Upper lobe of left lung (tissue), 6 donors: ENCODE measurements at regions not wholly inside any gene's neighbourhood (a gene's known extent, or its start where the extent isn't known, plus 50 kb on each side); places are given as distances from the start of the nearest gene placed in this dataset.

Source experiments
- ATAC-seq, 2 donors: fragments of 200-7000 bp; cut with Tn5 transposase; one replicate each; pipeline ENCODE4 v1.9.1; 2022; ENCODE audit warnings: mild to moderate bottlenecking in 2 of 2, moderate library complexity in 2 of 2; ENCODE audit not compliant: low FRiP score in 2 of 2
- DNase-seq, 2 donors: peaks; one replicate each; pipeline ENCODE4 v3.0.0-alpha.2; 2019 to 2020
- H3K27ac ChIP-seq, 4 donors: fragments of 200-600 bp; sonication (generic); one replicate each; pipeline ENCODE4 v1.5.1; 2016 to 2019
- H3K27me3 ChIP-seq, 4 donors: fragments of 200-600 bp; sonication (generic); one replicate each; pipeline ENCODE4 v1.5.1; 2017 to 2019
- H3K36me3 ChIP-seq, 4 donors: fragments of 200-600 bp; sonication (generic); one replicate each; pipeline ENCODE4 v1.5.1; 2016 to 2019
- H3K4me1 ChIP-seq, 4 donors: fragments of 200-600 bp; sonication (generic); one replicate each; pipeline ENCODE4 v1.5.1; 2018 to 2019
- H3K4me3 ChIP-seq, 4 donors: fragments of 200-600 bp; sonication (generic); one replicate each; pipeline ENCODE4 v1.5.1; 2017 to 2019; ENCODE audit warnings: mild to moderate bottlenecking in 2 of 4, moderate library complexity in 1 of 4
- H3K9me3 ChIP-seq, 4 donors: fragments of 200-600 bp; sonication (generic); one replicate each; pipeline ENCODE4 v1.5.1; 2018 to 2019
- EP300 ChIP-seq, 4 donors: sonication (generic); formaldehyde crosslinking; IDR thresholded peaks; one replicate each; pipeline ENCODE4 v1.5.1; 2017; ENCODE audit warnings: antibody characterized with exemption in 4 of 4, control low read depth in 2 of 4
- POLR2A ChIP-seq, 4 donors: fragments of 450-650 bp; IDR thresholded peaks; one replicate each; pipeline ENCODE4 v1.5.1; 2016 to 2017; ENCODE audit warnings: antibody characterized with exemption in 4 of 4, mild to moderate bottlenecking in 2 of 4
- POLR2AphosphoS5 ChIP-seq, 2 donors: sonication (generic); formaldehyde crosslinking; IDR thresholded peaks; one replicate each; pipeline ENCODE4 v1.5.1; 2017; ENCODE audit warnings: antibody characterized with exemption in 2 of 2
- WGBS, 2 donors: methylation state at CpG; one replicate each; pipeline ENCODE4 v1.1.5; 2017 to 2018; 5-methylcytosine and 5-hydroxymethylcytosine counted together
- TF ChIP-seq, protein P1 (sequence below), 6 experiments: fragments of 450-650 bp in 4 of 6; fragments of 200-600 bp in 2 of 6; sonication (generic) in 2 of 6; IDR thresholded peaks; one replicate each; pipeline ENCODE4 v1.5.1; 2016 to 2019; ENCODE audit warnings: antibody characterized with exemption in 6 of 6
- donor health status: DM: no; HTN: no; CAD: no; lungs with moderate emphysema.
- donor health status: DM: no; HTN: yes; CAD: no; lungs with severe emphysema.

DNA sequence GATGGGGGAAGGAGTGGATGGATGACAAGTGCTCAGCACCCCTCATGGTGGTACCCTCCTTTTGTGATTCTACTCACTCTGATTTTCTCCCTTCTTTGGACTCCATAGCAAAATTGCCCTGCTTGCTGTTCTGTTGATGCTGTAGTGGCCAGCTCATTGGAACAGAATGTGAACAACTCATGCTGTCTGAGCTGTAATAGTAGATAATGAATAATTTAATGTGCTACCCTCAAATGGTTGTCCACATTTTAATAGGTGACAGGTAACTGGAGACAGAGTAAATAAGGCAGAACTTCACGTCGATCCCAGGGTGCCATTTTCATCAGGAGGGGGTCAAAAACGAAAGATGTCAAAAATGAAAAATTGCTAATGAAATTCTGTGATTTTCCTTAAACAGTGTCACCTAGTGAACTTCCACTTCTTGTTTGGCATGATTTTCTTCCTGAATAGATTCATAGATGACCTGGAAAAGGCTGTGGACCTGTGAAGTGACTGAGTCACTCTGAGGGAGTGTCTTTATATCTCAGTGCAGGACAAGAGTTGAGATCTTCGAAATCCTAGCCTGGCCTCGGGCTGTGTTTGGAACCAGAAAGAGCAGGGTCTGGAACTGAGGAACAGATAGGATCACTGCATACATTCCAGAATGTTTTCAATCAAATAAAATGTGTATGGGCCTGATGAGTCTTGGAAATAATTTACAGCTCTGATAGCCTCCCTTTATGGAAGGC is 270.2 kb downstream of the PSAT1 start:
- DNase-seq (no peak), ATAC-seq (no peak)
- 87 to 90% methylated on average over 5 of the region's 5 CpGs for WGBS, 2 donors
- no peak overlapping the region for H3K27ac ChIP-seq
- H3K36me3 ChIP-seq, result no peaks in the 10 kb centered on the region
- no peak for TF ChIP-seq POLR2A (IDR thresholded peaks at IDR 0.05)
- TF ChIP-seq POLR2AphosphoS5 (IDR thresholded peaks at IDR 0.05), result no peak
- TF ChIP-seq EP300 (IDR thresholded peaks at IDR 0.05), result no peak
- TF ChIP-seq, protein P1, sequence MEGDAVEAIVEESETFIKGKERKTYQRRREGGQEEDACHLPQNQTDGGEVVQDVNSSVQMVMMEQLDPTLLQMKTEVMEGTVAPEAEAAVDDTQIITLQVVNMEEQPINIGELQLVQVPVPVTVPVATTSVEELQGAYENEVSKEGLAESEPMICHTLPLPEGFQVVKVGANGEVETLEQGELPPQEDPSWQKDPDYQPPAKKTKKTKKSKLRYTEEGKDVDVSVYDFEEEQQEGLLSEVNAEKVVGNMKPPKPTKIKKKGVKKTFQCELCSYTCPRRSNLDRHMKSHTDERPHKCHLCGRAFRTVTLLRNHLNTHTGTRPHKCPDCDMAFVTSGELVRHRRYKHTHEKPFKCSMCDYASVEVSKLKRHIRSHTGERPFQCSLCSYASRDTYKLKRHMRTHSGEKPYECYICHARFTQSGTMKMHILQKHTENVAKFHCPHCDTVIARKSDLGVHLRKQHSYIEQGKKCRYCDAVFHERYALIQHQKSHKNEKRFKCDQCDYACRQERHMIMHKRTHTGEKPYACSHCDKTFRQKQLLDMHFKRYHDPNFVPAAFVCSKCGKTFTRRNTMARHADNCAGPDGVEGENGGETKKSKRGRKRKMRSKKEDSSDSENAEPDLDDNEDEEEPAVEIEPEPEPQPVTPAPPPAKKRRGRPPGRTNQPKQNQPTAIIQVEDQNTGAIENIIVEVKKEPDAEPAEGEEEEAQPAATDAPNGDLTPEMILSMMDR (IDR thresholded peaks at IDR 0.05), result no peak
- no peaks in the 10 kb centered on the region for H3K27me3 ChIP-seq
- no peaks in the 10 kb centered on the region for H3K4me1 ChIP-seq
- no peaks in the 10 kb centered on the region for H3K9me3 ChIP-seq
- no peak overlapping the region for H3K4me3 ChIP-seq

DNA sequence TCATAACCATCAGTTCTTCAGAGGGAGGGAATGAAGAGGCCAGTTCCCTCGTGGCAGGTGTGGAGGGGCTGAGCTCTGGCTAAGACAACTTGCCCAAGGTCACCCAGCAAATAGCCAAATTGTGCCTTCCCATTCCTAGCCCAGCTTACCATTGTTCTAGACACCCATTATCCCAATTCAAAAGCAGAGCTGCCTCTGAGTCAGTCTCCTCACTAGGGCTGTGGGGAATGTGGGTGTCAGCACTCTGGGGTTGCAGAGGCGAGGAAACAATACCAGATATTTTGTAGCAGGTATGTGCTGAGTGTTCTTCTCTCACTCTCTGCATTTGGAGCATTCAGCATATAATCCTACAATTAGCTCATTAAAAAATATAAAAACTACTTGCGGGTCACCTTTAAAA is 270.8 kb downstream of the PSAT1 start:
- Histone ChIP-seq H3K4me3 (no peak overlapping the region), H3K9me3 (no peaks in the 10 kb centered on the region), H3K27me3 (no peaks in the 10 kb centered on the region), H3K4me1 (no peaks in the 10 kb centered on the region), H3K36me3 (no peaks in the 10 kb centered on the region), H3K27ac (no peak overlapping the region)
- no peak for TF ChIP-seq POLR2A (IDR thresholded peaks at IDR 0.05)
- no peak for TF ChIP-seq EP300 (IDR thresholded peaks at IDR 0.05)
- TF ChIP-seq, protein P1 (IDR thresholded peaks at IDR 0.05), result no peak
- TF ChIP-seq POLR2AphosphoS5 (IDR thresholded peaks at IDR 0.05), result no peak
- ATAC-seq (no peak), DNase-seq (no peak)
- 79 to 89% methylated on average over 3 of the region's 3 CpGs for WGBS, 2 donors

DNA sequence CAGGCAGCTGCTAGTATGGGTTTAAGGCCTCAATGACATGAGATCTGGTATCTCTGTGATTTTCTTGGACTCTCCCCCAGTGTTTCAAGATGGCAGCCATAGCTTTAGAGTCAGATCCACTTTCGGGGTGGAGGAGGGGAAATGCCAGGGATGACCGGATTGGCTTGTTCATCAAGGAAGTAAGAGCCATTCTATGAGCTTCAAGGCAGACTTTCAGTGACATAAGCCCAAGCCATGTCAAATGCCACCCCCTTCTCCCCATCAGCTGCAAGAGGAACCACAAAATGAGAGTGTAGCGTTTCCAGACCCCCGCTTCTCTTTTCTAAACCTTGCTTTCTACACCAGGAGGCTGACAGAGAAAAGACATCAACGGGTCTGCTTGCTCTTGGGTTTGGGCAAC is 271.8 kb downstream of the PSAT1 start:
- ATAC-seq (no peak), DNase-seq (no peak)
- H3K27me3 ChIP-seq, result no peaks in the 10 kb centered on the region
- H3K4me3 ChIP-seq, result no peak overlapping the region
- H3K4me1 ChIP-seq, result no peaks in the 10 kb centered on the region
- 83 to 99% methylated on average over 5 of the region's 5 CpGs for WGBS, 2 donors
- no peak overlapping the region for H3K27ac ChIP-seq
- H3K36me3 ChIP-seq, result no peaks in the 10 kb centered on the region
- TF ChIP-seq EP300 (IDR thresholded peaks at IDR 0.05), result no peak
- TF ChIP-seq, protein P1 (IDR thresholded peaks at IDR 0.05), result no peak
- no peaks in the 10 kb centered on the region for H3K9me3 ChIP-seq

DNA sequence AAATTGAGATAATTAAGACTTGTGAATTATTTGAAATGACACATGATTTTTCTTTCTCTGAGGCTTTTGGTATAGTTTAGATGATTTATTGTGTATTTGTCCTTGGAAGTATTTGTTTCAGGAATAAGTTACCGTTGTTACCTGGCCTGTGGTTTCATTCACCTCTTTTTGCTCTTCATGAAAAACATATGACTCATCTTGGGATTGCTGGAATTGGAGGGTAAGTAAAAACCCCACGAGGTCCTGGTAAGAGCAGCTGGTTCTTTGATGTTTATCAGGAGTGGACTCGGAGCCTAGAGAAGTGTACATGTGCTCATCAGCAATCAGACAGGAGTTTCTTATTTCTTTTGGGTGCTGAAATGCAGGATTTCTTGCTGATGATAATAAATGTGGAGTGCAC is 275.3 kb downstream of the PSAT1 start:
- DNase-seq (no peak), ATAC-seq (no peak)
- Histone ChIP-seq H3K9me3 (no peaks in the 10 kb centered on the region), H3K36me3 (no peaks in the 10 kb centered on the region), H3K27me3 (no peaks in the 10 kb centered on the region), H3K27ac (no peak overlapping the region), H3K4me3 (no peak overlapping the region), H3K4me1 (no peaks in the 10 kb centered on the region)
- 51 to 74% methylated on average over 3 of the region's 3 CpGs for WGBS, 2 donors
- no peak for TF ChIP-seq POLR2A (IDR thresholded peaks at IDR 0.05)
- TF ChIP-seq, protein P1 (IDR thresholded peaks at IDR 0.05), result no peak
- TF ChIP-seq EP300 (IDR thresholded peaks at IDR 0.05), result no peak

DNA sequence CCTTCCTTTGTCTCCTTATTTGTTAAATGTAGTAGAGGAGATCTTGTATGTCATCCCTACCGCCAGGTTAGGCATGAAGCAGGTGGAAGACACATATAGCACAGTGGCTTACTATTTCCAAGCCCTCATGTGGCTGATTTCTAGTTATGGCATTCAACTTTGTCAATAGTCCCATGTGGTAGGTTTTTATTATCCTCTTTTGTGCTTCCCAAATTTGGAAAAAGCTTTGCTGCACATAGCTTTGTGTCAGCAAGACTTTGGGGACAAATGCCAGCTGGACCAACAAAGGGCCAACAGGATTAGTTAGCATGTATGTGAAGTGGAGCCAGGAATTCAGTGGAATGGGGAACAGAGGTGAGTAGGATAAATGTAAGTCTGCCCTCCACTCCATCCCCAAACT is 276.3 kb downstream of the PSAT1 start:
- no peak for ATAC-seq
- DNase-seq, result no peak
- H3K27me3 ChIP-seq, result no peaks in the 10 kb centered on the region
- no peak overlapping the region for H3K27ac ChIP-seq
- H3K4me3 ChIP-seq, result no peak overlapping the region
- H3K4me1 ChIP-seq, result no peaks in the 10 kb centered on the region
- WGBS, 2 donors, result 76 to 95% methylated on average over 1 of the region's 1 CpG
- TF ChIP-seq POLR2AphosphoS5 (IDR thresholded peaks at IDR 0.05) (no peak), POLR2A (IDR thresholded peaks at IDR 0.05) (no peak), EP300 (IDR thresholded peaks at IDR 0.05) (no peak)
- TF ChIP-seq, protein P1 (IDR thresholded peaks at IDR 0.05), result no peak
- no peaks in the 10 kb centered on the region for H3K36me3 ChIP-seq
- no peaks in the 10 kb centered on the region for H3K9me3 ChIP-seq
